ENCODE measurements at regions not wholly inside any gene's neighbourhood (a gene's known extent, or its start where the extent isn't known, plus 50 kb on each side); places are given as distances from the start of the nearest gene placed in this dataset.

- DNase-seq: no peak
Measured at GRCh38 chrX:39725928-39726619, 371.7 kb downstream of the BCOR start.

- DNase-seq: no peak
Measured at GRCh38 chrX:39726771-39727170, 371.0 kb downstream of the BCOR start.

GRCh38 chrX:39728025-39728424 is 369.7 kb downstream of the BCOR start:
- DNase-seq: no peak

GRCh38 chrX:39728852-39729598 is 368.7 kb downstream of the BCOR start:
- DNase-seq: no peak

- no peak for DNase-seq
Measured at GRCh38 chrX:39729981-39730661, 367.6 kb downstream of the BCOR start.

GRCh38 chrX:39730662-39731329 is 367.0 kb downstream of the BCOR start:
- no peak for DNase-seq

- no peak for DNase-seq
Measured at GRCh38 chrX:39731330-39731667, 366.5 kb downstream of the BCOR start.

- no peak for DNase-seq
Measured at GRCh38 chrX:39731735-39732134, 366.0 kb downstream of the BCOR start.

GRCh38 chrX:39733745-39734144 is 364.0 kb downstream of the BCOR start:
- no peak for DNase-seq

- no peak for DNase-seq
Measured at GRCh38 chrX:39734174-39734776, 363.5 kb downstream of the BCOR start.

GRCh38 chrX:39736216-39737211 is 361.2 kb downstream of the BCOR start:
- no peak for DNase-seq

GRCh38 chrX:39739585-39739984 is 358.2 kb downstream of the BCOR start:
- no peak for DNase-seq

- no peak for DNase-seq
Measured at GRCh38 chrX:39740078-39740477, 357.7 kb downstream of the BCOR start.

- DNase-seq: no peak
Measured at GRCh38 chrX:39741904-39742303, 355.9 kb downstream of the BCOR start.

GRCh38 chrX:39745818-39746217 is 351.9 kb downstream of the BCOR start:
- DNase-seq: no peak

- DNase-seq: no peak
Measured at GRCh38 chrX:39749135-39749534, 348.6 kb downstream of the BCOR start.

- no peak for DNase-seq
Measured at GRCh38 chrX:39749728-39750127, 348.0 kb downstream of the BCOR start.

GRCh38 chrX:39750256-39750790 is 347.4 kb downstream of the BCOR start:
- DNase-seq: no peak

GRCh38 chrX:39750848-39751247 is 346.9 kb downstream of the BCOR start:
- DNase-seq: no peak

GRCh38 chrX:39752815-39753214 is 344.9 kb downstream of the BCOR start:
- DNase-seq: no peak

- no peak for DNase-seq
Measured at GRCh38 chrX:39753293-39753996, 344.3 kb downstream of the BCOR start.
